ENCODE measurements at regions not wholly inside any gene's neighbourhood (a gene's known extent, or its start where the extent isn't known, plus 50 kb on each side); places are given as distances from the start of the nearest gene placed in this dataset.

GRCh38 chr7:25843467-25843866 lies 308.5 kb upstream of the NFE2L3 start:
- DNase-seq (ENCODE audit: extremely low spot score, insufficient read length, low read depth) (no peak), FAIRE-seq (no peak)

- DNase-seq (ENCODE audit: extremely low spot score, insufficient read length, low read depth) (no peak), FAIRE-seq (no peak)
Observed at GRCh38 chr7:25844102-25844870, 307.7 kb upstream of the NFE2L3 start.

- no peak for DNase-seq (ENCODE audit: extremely low spot score, insufficient read length, low read depth)
- no peak for FAIRE-seq
Observed at GRCh38 chr7:25845464-25845863, 306.5 kb upstream of the NFE2L3 start.

- DNase-seq (ENCODE audit: extremely low spot score, insufficient read length, low read depth), result no peak
- no peak for FAIRE-seq
Observed at GRCh38 chr7:25846722-25847121, 305.3 kb upstream of the NFE2L3 start.

- no peak for FAIRE-seq
- DNase-seq (ENCODE audit: extremely low spot score, insufficient read length, low read depth), result no peak
Observed at GRCh38 chr7:25847336-25848070, 304.5 kb upstream of the NFE2L3 start.

GRCh38 chr7:25849500-25850184 lies 302.4 kb upstream of the NFE2L3 start:
- DNase-seq (ENCODE audit: extremely low spot score, insufficient read length, low read depth) (no peak), FAIRE-seq (no peak)

- DNase-seq (ENCODE audit: extremely low spot score, insufficient read length, low read depth) (no peak), FAIRE-seq (no peak)
Observed at GRCh38 chr7:25850216-25850615, 301.8 kb upstream of the NFE2L3 start.

GRCh38 chr7:25850735-25851134 lies 301.3 kb upstream of the NFE2L3 start:
- DNase-seq (ENCODE audit: extremely low spot score, insufficient read length, low read depth) (no peak), FAIRE-seq (no peak)

GRCh38 chr7:25851332-25852210 lies 300.4 kb upstream of the NFE2L3 start:
- DNase-seq (ENCODE audit: extremely low spot score, insufficient read length, low read depth) (peak; percentile 35), FAIRE-seq (peak; percentile 85)

GRCh38 chr7:25852211-25852938 lies 299.6 kb upstream of the NFE2L3 start:
- FAIRE-seq, result no peak
- DNase-seq (ENCODE audit: extremely low spot score, insufficient read length, low read depth), result no peak

GRCh38 chr7:25852939-25853271 lies 299.1 kb upstream of the NFE2L3 start:
- no peak for FAIRE-seq
- DNase-seq (ENCODE audit: extremely low spot score, insufficient read length, low read depth), result no peak

- FAIRE-seq (no peak), DNase-seq (ENCODE audit: extremely low spot score, insufficient read length, low read depth) (no peak)
Observed at GRCh38 chr7:25853314-25853713, 298.7 kb upstream of the NFE2L3 start.

GRCh38 chr7:25854059-25854458 lies 297.9 kb upstream of the NFE2L3 start:
- FAIRE-seq (no peak), DNase-seq (ENCODE audit: extremely low spot score, insufficient read length, low read depth) (no peak)

GRCh38 chr7:25854608-25855497 lies 297.1 kb upstream of the NFE2L3 start:
- DNase-seq (ENCODE audit: extremely low spot score, insufficient read length, low read depth), result no peak
- FAIRE-seq, result peak; percentile 71

- DNase-seq (ENCODE audit: extremely low spot score, insufficient read length, low read depth) (no peak), FAIRE-seq (no peak)
Observed at GRCh38 chr7:25855854-25856782, 295.9 kb upstream of the NFE2L3 start.

GRCh38 chr7:25857376-25858067 lies 294.5 kb upstream of the NFE2L3 start:
- no peak for FAIRE-seq
- no peak for DNase-seq (ENCODE audit: extremely low spot score, insufficient read length, low read depth)

- DNase-seq (ENCODE audit: extremely low spot score, insufficient read length, low read depth) (no peak), FAIRE-seq (no peak)
Observed at GRCh38 chr7:25858200-25858524, 293.8 kb upstream of the NFE2L3 start.
